PC-3 (cell line): ENCODE measurements at regions not wholly inside any gene's neighbourhood (a gene's known extent, or its start where the extent isn't known, plus 50 kb on each side); places are given as distances from the start of the nearest gene placed in this dataset.
"Not testable (repeated sequence)": the region's sequence is repeated elsewhere in the genome, so short reads cannot be mapped to it uniquely, and the experiment has no call there.

Experiments used
- ATAC-seq: fragments of 200-7000 bp; cut with Tn5 transposase; 2 replicates; pipeline ENCODE4 v1.9.1; 2020; ENCODE audit warnings: mild to moderate bottlenecking, moderate library complexity
- BruUV-seq: library from RNA; stranded (reverse); fragments of 400-500 nt; replicated peaks from 2 replicates; lab custom pipeline; 2021; lab: Mats Ljungman, UMichigan
- CTCF ChIA-PET: fragments of 300-600 bp; sonication (Branson Sonifier 250); formaldehyde crosslinking; loops from one replicate; lab custom pipeline; 2022; ENCODE audit warnings: antibody characterized with exemption; lab: Charles Lee
- POLR2A ChIA-PET: fragments of 300-600 bp; sonication (Branson Sonifier 250); formaldehyde crosslinking; loops from one replicate; lab custom pipeline; 2022; ENCODE audit warnings: antibody characterized with exemption; ENCODE audit not compliant: unreplicated experiment; lab: Charles Lee
- DNase-seq: peaks from one replicate; pipeline ENCODE4 v3.0.0-alpha.2; 2015
- H2AFZ ChIP-seq: fragments of 300-600 bp; sonication (generic); 2 replicates; pipeline ENCODE4 v1.6.0; 2016; ENCODE audit warnings: antibody characterized with exemption, low read length
- H3F3A ChIP-seq: fragments of 300-600 bp; sonication (generic); one replicate; pipeline ENCODE4 v1.6.0; 2017; ENCODE audit warnings: antibody characterized with exemption, low read length, control low read depth, mild to moderate bottlenecking; ENCODE audit not compliant: unreplicated experiment
- H3K27ac ChIP-seq: fragments of 300-600 bp; sonication (generic); 2 replicates; pipeline ENCODE4 v1.5.1; 2016; ENCODE audit warnings: mild to moderate bottlenecking, low read length
- H3K27me3 ChIP-seq: fragments of 300-600 bp; sonication (generic); 2 replicates; pipeline ENCODE4 v1.6.1; 2016; ENCODE audit warnings: low read length, mixed read lengths
- H3K36me3 ChIP-seq: fragments of 300-600 bp; sonication (generic); 2 replicates; pipeline ENCODE4 v1.6.1; 2016; ENCODE audit warnings: low read depth, mixed run types, low read length, mixed read lengths
- H3K4me1 ChIP-seq: fragments of 300-600 bp; sonication (generic); 2 replicates; pipeline ENCODE4 v1.5.1; 2016; ENCODE audit warnings: low read length; ENCODE audit not compliant: insufficient read depth
- H3K4me2 ChIP-seq: fragments of 300-600 bp; sonication (generic); 2 replicates; pipeline ENCODE4 v1.6.0; 2016; ENCODE audit warnings: low read length
- H3K4me3 ChIP-seq: fragments of 300-600 bp; sonication (generic); 2 replicates; pipeline ENCODE4 v1.5.1; 2016; ENCODE audit warnings: mild to moderate bottlenecking, low read length, mixed read lengths
- H3K79me2 ChIP-seq: fragments of 300-600 bp; sonication (generic); 2 replicates; pipeline ENCODE4 v1.6.1; 2017; ENCODE audit warnings: low read length, mixed read lengths
- H3K9ac ChIP-seq: fragments of 300-600 bp; sonication (generic); 2 replicates; pipeline ENCODE4 v1.6.0; 2016; ENCODE audit warnings: mild to moderate bottlenecking, low read length
- H3K9me2 ChIP-seq: fragments of 300-600 bp; sonication (generic); replicated peaks from 2 replicates; pipeline ENCODE4 v1.6.1; 2016; ENCODE audit warnings: mixed run types, low read length, mixed read lengths
- H3K9me3 ChIP-seq: fragments of 300-600 bp; sonication (generic); 2 replicates; pipeline ENCODE4 v1.6.1; 2016; ENCODE audit warnings: low read length, mixed read lengths
- H4K20me1 ChIP-seq: fragments of 300-600 bp; sonication (generic); 2 replicates; pipeline ENCODE4 v1.6.1; 2016; ENCODE audit warnings: low read length, mixed read lengths
- CTCF ChIP-seq: fragments of 300-600 bp; sonication (generic); conservative IDR thresholded peaks from 2 replicates; pipeline ENCODE4 v1.5.1; 2017; ENCODE audit warnings: antibody characterized with exemption, low read depth, mild to moderate bottlenecking, low read length
- EZH2 ChIP-seq: fragments of 300-600 bp; sonication (generic); IDR thresholded peaks from one replicate; pipeline ENCODE4 v1.6.1; 2017; ENCODE audit warnings: antibody characterized with exemption, mild to moderate bottlenecking, low read length; ENCODE audit not compliant: unreplicated experiment
- EZH2phosphoT487 ChIP-seq: fragments of 300-600 bp; sonication (generic); IDR thresholded peaks from 2 replicates; pipeline ENCODE4 v1.6.1; 2018; ENCODE audit warnings: mild to moderate bottlenecking, antibody characterized with exemption, low read length, borderline replicate concordance
- intact Hi-C: fragments of 100-400 bp; cut with micrococcal nuclease; formaldehyde crosslinking; loops from 2 replicates; pipeline ENCODE4 v1.9.0; 2023

DNA sequence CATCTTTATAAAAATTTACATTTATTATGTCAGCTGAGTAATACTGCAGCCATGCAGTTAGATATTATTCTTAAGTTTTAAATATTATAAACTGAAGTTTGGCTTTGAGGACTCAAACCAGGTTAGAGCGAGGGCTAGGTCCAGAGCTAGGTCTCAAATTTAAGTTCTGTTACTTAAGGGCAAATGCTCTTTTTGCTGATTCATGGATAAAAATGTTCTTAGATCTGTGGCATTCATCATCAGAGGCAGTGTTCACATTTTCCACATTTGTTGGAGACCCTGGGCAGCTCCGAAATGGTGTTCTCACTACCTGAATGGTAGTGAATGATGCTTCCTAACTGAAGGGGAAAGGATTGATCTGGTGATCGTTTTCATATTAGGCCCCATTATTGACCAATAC lies 121.4 kb upstream of the MB21D2 start:
- Histone ChIP-seq H4K20me1 (no peaks in the 10 kb centered on the region), H3K36me3 (no peaks in the 10 kb centered on the region), H2AFZ (no peak overlapping the region), H3F3A (no peaks in the 10 kb centered on the region), H3K4me2 (no peak overlapping the region), H3K9me3 (no peaks in the 10 kb centered on the region), H3K27me3 (no peaks in the 10 kb centered on the region), H3K9me2 (no peaks in the 10 kb centered on the region), H3K4me1 (0 out of 2 replicates have a peak, but pooled peaks cover 3% of the 10 kb centered on the region), H3K9ac (no peak overlapping the region), H3K4me3 (no peak overlapping the region), H3K27ac (no peak overlapping the region), H3K79me2 (no peaks in the 10 kb centered on the region)
- BruUV-seq: no TSS peak
- CTCF ChIA-PET: no interaction called here
- intact Hi-C loops: no loop called here
- POLR2A ChIA-PET: no interaction called here
- DNase-seq: no peak
- ATAC-seq: no peak
- TF ChIP-seq EZH2phosphoT487: no peak
- TF ChIP-seq CTCF: no peak
- TF ChIP-seq EZH2: no peak

DNA sequence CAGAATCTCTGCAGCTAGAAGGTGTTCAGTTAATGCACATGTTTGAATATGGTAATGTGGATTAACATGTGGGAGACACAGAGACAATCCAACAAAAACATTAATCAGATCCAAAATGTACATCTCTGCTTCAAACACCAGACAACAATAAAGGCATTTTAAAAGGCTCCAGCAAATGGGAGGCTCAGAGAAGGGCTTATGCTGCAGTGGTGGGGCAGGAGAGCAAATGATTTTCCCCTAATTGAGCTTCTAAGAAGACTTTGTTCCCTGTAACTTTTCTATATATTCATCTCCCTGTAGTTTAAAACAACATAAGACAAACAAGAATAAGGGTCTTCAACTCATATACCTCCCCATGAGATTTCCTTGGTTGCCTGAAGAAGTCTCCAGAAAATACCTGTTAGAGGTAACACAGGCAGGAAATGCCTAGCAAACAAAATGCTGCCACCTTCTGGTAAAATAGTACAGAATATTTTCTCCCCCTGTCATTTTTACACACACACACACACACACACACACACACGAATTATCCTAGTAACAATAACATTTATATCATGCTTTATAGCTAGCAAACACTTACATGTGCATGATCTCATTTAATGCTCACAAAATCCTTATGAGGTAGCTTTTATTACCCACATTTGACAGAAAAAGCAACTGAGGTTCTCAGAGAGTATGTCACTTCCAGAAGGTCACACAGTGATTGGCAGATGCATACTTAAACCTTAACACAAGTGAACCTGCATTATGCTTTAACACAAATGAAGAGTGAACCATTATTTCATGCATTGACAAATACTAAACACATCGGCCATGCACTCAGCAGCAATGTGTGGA lies 123.4 kb upstream of the MB21D2 start:
- TF ChIP-seq CTCF (peak; percentile 83), EZH2 (no peak)
- Histone ChIP-seq H3K9ac (no peak overlapping the region), H3K4me1 (no peaks in the 10 kb centered on the region), H3K4me3 (no peak overlapping the region), H3K27ac (no peak overlapping the region), H3K9me2 (no peaks in the 10 kb centered on the region), H3K36me3 (no peaks in the 10 kb centered on the region), H2AFZ (no peak overlapping the region), H3K4me2 (no peak overlapping the region), H3K9me3 (no peaks in the 10 kb centered on the region), H4K20me1 (no peaks in the 10 kb centered on the region), H3F3A (no peaks in the 10 kb centered on the region), H3K79me2 (no peaks in the 10 kb centered on the region), H3K27me3 (no peaks in the 10 kb centered on the region)
- ChIA-PET POLR2A (interaction anchor here (0.6 kb wide), 1 partner anchor 16 kb away, joined by 6 read pairs; no protein-coding TSS in a partner anchor), CTCF (interaction anchor here (0.6 to 1.5 kb wide), 6 partner anchors 123 to 228 kb away, joined by 3 to 19 read pairs (median 6); no protein-coding TSS in a partner anchor)
- ATAC-seq (peak; percentile 89), DNase-seq (peak; percentile 81)
- intact Hi-C loops: loop anchor here (1.0 to 10.0 kb wide), 5 partner anchors 123 to 476 kb away; no protein-coding TSS in a partner anchor
- no TSS peak for BruUV-seq

DNA sequence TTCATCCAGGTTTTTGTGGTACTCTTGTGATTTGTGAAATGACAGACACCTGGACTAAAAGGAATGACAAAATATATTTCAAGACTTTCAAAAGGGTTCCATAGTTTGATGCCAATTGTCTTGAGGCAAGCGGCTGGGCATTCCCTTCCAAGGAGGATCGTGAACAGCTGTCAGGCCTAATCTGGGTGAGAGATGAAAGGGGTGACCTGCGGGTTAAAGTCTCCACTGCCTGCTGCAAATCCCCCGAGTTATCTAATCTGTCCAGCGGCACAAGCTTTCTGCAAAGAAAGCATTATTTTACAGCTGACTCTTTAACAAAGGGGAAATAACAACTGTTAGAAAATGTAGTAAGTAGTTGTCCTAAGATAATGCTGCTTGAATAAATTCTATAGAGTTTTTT lies 128.7 kb upstream of the MB21D2 start:
- Histone ChIP-seq H3K36me3 (no peaks in the 10 kb centered on the region), H2AFZ (no peak overlapping the region), H4K20me1 (no peaks in the 10 kb centered on the region), H3K9me2 (no peaks in the 10 kb centered on the region), H3K4me1 (no peaks in the 10 kb centered on the region), H3K4me3 (no peak overlapping the region), H3K27ac (no peak overlapping the region), H3F3A (no peaks in the 10 kb centered on the region), H3K9me3 (no peaks in the 10 kb centered on the region), H3K4me2 (no peak overlapping the region), H3K27me3 (peaks cover 19% of the 10 kb centered on the region), H3K9ac (no peak overlapping the region), H3K79me2 (no peaks in the 10 kb centered on the region)
- no TSS peak for BruUV-seq
- intact Hi-C loops: loop anchor here (5.0 to 10.0 kb wide), 3 partner anchors 418 to 526 kb away; no protein-coding TSS in a partner anchor
- DNase-seq (no peak), ATAC-seq (no peak)
- ChIA-PET CTCF (no interaction called here), POLR2A (no interaction called here)
- no peak for TF ChIP-seq EZH2phosphoT487
- no peak for TF ChIP-seq CTCF
- no peak for TF ChIP-seq EZH2

- CTCF ChIA-PET: not testable (repeated sequence)
These were observed 129.8 kb upstream of the MB21D2 start for GRCh38 chr3:193047461-193047860.

More at GRCh38 chr3:193047461-193047860, 129.8 kb upstream of the MB21D2 start:
- H3K4me2 ChIP-seq, H3F3A ChIP-seq, H3K9me2 ChIP-seq, H3K4me1 ChIP-seq, DNase-seq, H3K9ac ChIP-seq, H3K27ac ChIP-seq, H3K79me2 ChIP-seq, H4K20me1 ChIP-seq, H3K4me3 ChIP-seq, ATAC-seq, BruUV-seq, H2AFZ ChIP-seq, H3K9me3 ChIP-seq, H3K36me3 ChIP-seq, POLR2A ChIA-PET: not testable (repeated sequence)
- intact Hi-C loops: loop anchor here (5.0 to 10.0 kb wide), 3 partner anchors 417 to 525 kb away; no protein-coding TSS in a partner anchor
- H3K27me3 ChIP-seq: peaks cover 30% of the 10 kb centered on the region
